GM23248 (cell line): ENCODE measurements at regions not wholly inside any gene's neighbourhood (a gene's known extent, or its start where the extent isn't known, plus 50 kb on each side); places are given as distances from the start of the nearest gene placed in this dataset.

Experiments
- DNase-seq: peaks from one replicate; pipeline ENCODE4 v3.0.0-alpha.2; 2015
- H2AFZ ChIP-seq: fragments of 200-600 bp; sonication (generic); 2 replicates; pipeline ENCODE4 v1.6.1; 2016; ENCODE audit warnings: antibody characterized with exemption
- H3F3A ChIP-seq: fragments of 200-600 bp; sonication (generic); 2 replicates; pipeline ENCODE4 v1.6.1; 2016; ENCODE audit warnings: mild to moderate bottlenecking, antibody characterized with exemption, mixed run types; ENCODE audit not compliant: insufficient read depth
- H3K27ac ChIP-seq: fragments of 200-600 bp; sonication (generic); 2 replicates; pipeline ENCODE4 v1.5.1; 2016; ENCODE audit warnings: mild to moderate bottlenecking
- H3K27me3 ChIP-seq: fragments of 200-600 bp; sonication (generic); replicated peaks from 2 replicates; pipeline ENCODE4 v1.6.1; 2016; ENCODE audit warnings: mild to moderate bottlenecking; ENCODE audit not compliant: insufficient read depth
- H3K36me3 ChIP-seq: fragments of 200-600 bp; sonication (generic); 2 replicates; pipeline ENCODE4 v1.6.1; 2016; ENCODE audit warnings: low read depth, mild to moderate bottlenecking
- H3K4me1 ChIP-seq: fragments of 200-600 bp; sonication (generic); 2 replicates; pipeline ENCODE4 v1.6.1; 2016; ENCODE audit warnings: mild to moderate bottlenecking; ENCODE audit not compliant: insufficient read depth
- H3K4me2 ChIP-seq: fragments of 200-600 bp; sonication (generic); one replicate; pipeline ENCODE4 v1.6.1; 2016; ENCODE audit warnings: mild to moderate bottlenecking; ENCODE audit not compliant: unreplicated experiment
- H3K4me3 ChIP-seq: fragments of 200-600 bp; sonication (generic); 2 replicates; pipeline ENCODE4 v1.5.1; 2016; ENCODE audit warnings: mild to moderate bottlenecking
- H3K79me2 ChIP-seq: fragments of 200-600 bp; sonication (generic); 2 replicates; pipeline ENCODE4 v1.6.1; 2016; ENCODE audit warnings: mild to moderate bottlenecking; ENCODE audit not compliant: insufficient read depth
- H3K9ac ChIP-seq: fragments of 200-600 bp; sonication (generic); 2 replicates; pipeline ENCODE4 v1.6.1; 2016; ENCODE audit warnings: mild to moderate bottlenecking
- H3K9me2 ChIP-seq: fragments of 200-600 bp; sonication (generic); 2 replicates; pipeline ENCODE4 v1.6.1; 2016; ENCODE audit warnings: mixed run types, mild to moderate bottlenecking, moderate library complexity; ENCODE audit not compliant: insufficient read depth
- H3K9me3 ChIP-seq: fragments of 200-600 bp; sonication (generic); one replicate; pipeline ENCODE4 v1.6.1; 2017; ENCODE audit warnings: low read depth
- H4K20me1 ChIP-seq: fragments of 200-600 bp; sonication (generic); 2 replicates; pipeline ENCODE4 v1.6.0; 2016; ENCODE audit not compliant: insufficient read depth
- EZH2 ChIP-seq: fragments of 200-600 bp; sonication (generic); IDR thresholded peaks from 2 replicates; pipeline ENCODE4 v1.6.1; 2018; ENCODE audit warnings: antibody characterized with exemption, mild to moderate bottlenecking; ENCODE audit not compliant: insufficient read depth, poor library complexity, severe bottlenecking
- EZH2phosphoT487 ChIP-seq: fragments of 200-600 bp; sonication (generic); IDR thresholded peaks from 2 replicates; pipeline ENCODE4 v1.6.1; 2018; ENCODE audit warnings: antibody characterized with exemption, moderate library complexity, mild to moderate bottlenecking, low read depth; ENCODE audit not compliant: insufficient read depth
- WGBS, 2 experiments: methylation state at CpG; one replicate each; pipeline ENCODE4 v1.1.6; 2015 to 2017; ENCODE audit warnings: low lambda C conversion rate in 2 of 2, low coverage in 1 of 2; ENCODE audit errors: missing lambda C conversion rate in 2 of 2; 5-methylcytosine and 5-hydroxymethylcytosine counted together
- in situ Hi-C: fragments of 300-500 bp; cut with MboI; formaldehyde crosslinking; loops from 2 replicates; pipeline ENCODE4 v1.15.0; 2020

- Histone ChIP-seq H2AFZ (peak overlapping the region; percentile 52; the same call in 1 of the 2 replicates), H3F3A (peaks cover 11% of the 10 kb centered on the region), H3K27ac (no peak overlapping the region), H3K79me2 (no peaks in the 10 kb centered on the region), H3K4me2 (no peak overlapping the region), H3K9me2 (no peaks in the 10 kb centered on the region), H3K9me3 (no peaks in the 10 kb centered on the region), H3K4me3 (no peak overlapping the region), H4K20me1 (no peaks in the 10 kb centered on the region), H3K9ac (no peak overlapping the region), H3K36me3 (no peaks in the 10 kb centered on the region), H3K27me3 (no peaks in the 10 kb centered on the region), H3K4me1 (peaks cover 6% of the 10 kb centered on the region)
- DNase-seq, result no peak
- in situ Hi-C loops, result no loop called here
- 92 to 95% methylated on average over 7 of the region's 7 CpGs for WGBS, 2 experiments
- TF ChIP-seq EZH2 (no peak), EZH2phosphoT487 (no peak)
These were observed 50.6 kb upstream of the YWHAQ start for GRCh38 chr2:9681427-9681817.

GRCh38 chr2:9685637-9686036 lies 54.8 kb upstream of the YWHAQ start:
- Histone ChIP-seq H3K27ac (no peak overlapping the region), H3K9me2 (no peaks in the 10 kb centered on the region), H2AFZ (no peak overlapping the region), H3K9ac (no peak overlapping the region), H3K79me2 (no peaks in the 10 kb centered on the region), H3K9me3 (no peaks in the 10 kb centered on the region), H3F3A (no peaks in the 10 kb centered on the region), H3K36me3 (no peaks in the 10 kb centered on the region), H3K4me2 (no peak overlapping the region), H3K4me3 (no peak overlapping the region), H3K4me1 (no peaks in the 10 kb centered on the region), H3K27me3 (no peaks in the 10 kb centered on the region), H4K20me1 (no peaks in the 10 kb centered on the region)
- in situ Hi-C loops, result no loop called here
- TF ChIP-seq EZH2phosphoT487 (no peak), EZH2 (no peak)
- no peak for DNase-seq
- WGBS, 2 experiments, result 87 to 92% methylated on average over 4 of the region's 4 CpGs

- DNase-seq, result no peak
- Histone ChIP-seq H3K79me2 (no peaks in the 10 kb centered on the region), H3K9me2 (no peaks in the 10 kb centered on the region), H3F3A (no peaks in the 10 kb centered on the region), H3K9ac (no peak overlapping the region), H4K20me1 (no peaks in the 10 kb centered on the region), H2AFZ (no peak overlapping the region), H3K4me3 (no peak overlapping the region), H3K27me3 (no peaks in the 10 kb centered on the region), H3K4me2 (no peak overlapping the region), H3K27ac (no peak overlapping the region), H3K4me1 (no peaks in the 10 kb centered on the region), H3K36me3 (no peaks in the 10 kb centered on the region), H3K9me3 (no peaks in the 10 kb centered on the region)
- TF ChIP-seq EZH2phosphoT487 (no peak), EZH2 (no peak)
- 91 to 95% methylated on average over 8 of the region's 8 CpGs for WGBS, 2 experiments
- in situ Hi-C loops, result no loop called here
These were observed 55.3 kb upstream of the YWHAQ start for GRCh38 chr2:9686061-9686460.

GRCh38 chr2:9690252-9690651 lies 59.5 kb upstream of the YWHAQ start:
- whole genome bisulfite sequencing, 2 experiments, result 99 to 100% methylated on average over 7 of the region's 7 CpGs
- no peak for TF ChIP-seq EZH2phosphoT487
- TF ChIP-seq EZH2, result no peak
- H3K79me2 ChIP-seq, result no peaks in the 10 kb centered on the region
- no peaks in the 10 kb centered on the region for H3K9me2 ChIP-seq
- H3K4me2 ChIP-seq, result no peak overlapping the region
- H3K9me3 ChIP-seq, result no peaks in the 10 kb centered on the region
- no peaks in the 10 kb centered on the region for H3K36me3 ChIP-seq
- no peaks in the 10 kb centered on the region for H4K20me1 ChIP-seq
- DNase-seq, result no peak
- peaks cover 18% of the 10 kb centered on the region for H3K4me1 ChIP-seq
- no peak overlapping the region for H3K4me3 ChIP-seq
- no peak overlapping the region for H2AFZ ChIP-seq
- in situ Hi-C loops, result no loop called here
- no peaks in the 10 kb centered on the region for H3K27me3 ChIP-seq
- no peak overlapping the region for H3K9ac ChIP-seq
- peaks cover 20% of the 10 kb centered on the region for H3F3A ChIP-seq
- no peak overlapping the region for H3K27ac ChIP-seq

- peaks cover 20% of the 10 kb centered on the region for H3F3A ChIP-seq
- WGBS, 2 experiments, result 95 to 96% methylated on average over 11 of the region's 11 CpGs
- no peak overlapping the region for H3K9ac ChIP-seq
- H3K27me3 ChIP-seq, result no peaks in the 10 kb centered on the region
- no peak overlapping the region for H3K4me3 ChIP-seq
- TF ChIP-seq EZH2phosphoT487, result no peak
- TF ChIP-seq EZH2, result no peak
- peaks cover 18% of the 10 kb centered on the region for H3K4me1 ChIP-seq
- H3K4me2 ChIP-seq, result no peak overlapping the region
- H3K79me2 ChIP-seq, result no peaks in the 10 kb centered on the region
- no peak overlapping the region for H2AFZ ChIP-seq
- no peaks in the 10 kb centered on the region for H3K36me3 ChIP-seq
- no peaks in the 10 kb centered on the region for H4K20me1 ChIP-seq
- no peaks in the 10 kb centered on the region for H3K9me2 ChIP-seq
- H3K9me3 ChIP-seq, result no peaks in the 10 kb centered on the region
- DNase-seq, result no peak
- no peak overlapping the region for H3K27ac ChIP-seq
- in situ Hi-C loops, result no loop called here
These were observed 60.1 kb upstream of the YWHAQ start for GRCh38 chr2:9690716-9691498.
